Heart left ventricle (tissue), 16 donors: ENCODE measurements at regions not wholly inside any gene's neighbourhood (a gene's known extent, or its start where the extent isn't known, plus 50 kb on each side); places are given as distances from the start of the nearest gene placed in this dataset.
A peak's percentile ranks its signal among the peaks of the same experiment; 100 is the strongest.

Experiments used
- ATAC-seq, 4 donors: fragments of 200-7000 bp; cut with Tn5 transposase; one replicate each; pipeline ENCODE4 v1.9.1; 2020 to 2022; ENCODE audit warnings: moderate library complexity in 4 of 4, mild to moderate bottlenecking in 3 of 4, moderate number of reproducible peaks in 1 of 4
- DNase-seq, 5 donors: peaks; one replicate each; pipeline ENCODE4 v3.0.0-alpha.2; 2020
- H3K27ac ChIP-seq, 12 donors: fragments of 200-600 bp; sonication (generic) in 4 of 12; one replicate each; pipeline versions ENCODE4 v1.5.0 to v1.8.0; 2016 to 2022; ENCODE audit warnings: mild to moderate bottlenecking in 2 of 12
- H3K27me3 ChIP-seq, 9 donors: fragments of 200-600 bp; sonication (generic) in 2 of 9; one replicate each; pipeline versions ENCODE4 v1.5.1 to v1.8.0; 2016 to 2022; ENCODE audit warnings: mild to moderate bottlenecking in 3 of 9
- H3K36me3 ChIP-seq, 9 donors: fragments of 200-600 bp; sonication (generic) in 2 of 9; one replicate each; pipeline versions ENCODE4 v1.5.0 to v1.8.0; 2018 to 2022; ENCODE audit warnings: mild to moderate bottlenecking in 2 of 9
- H3K4me1 ChIP-seq, 12 donors: fragments of 200-600 bp; sonication (generic) in 4 of 12; one replicate each; pipeline versions ENCODE4 v1.5.0 to v1.8.0; 2016 to 2022; ENCODE audit warnings: mild to moderate bottlenecking in 3 of 12
- H3K4me3 ChIP-seq, 12 donors: fragments of 200-600 bp; sonication (generic) in 4 of 12; one replicate each; pipeline versions ENCODE4 v1.5.0 to v1.8.0; 2017 to 2022; ENCODE audit warnings: mild to moderate bottlenecking in 9 of 12, moderate library complexity in 4 of 12
- H3K9me3 ChIP-seq, 12 donors: fragments of 200-600 bp; sonication (generic) in 4 of 12; one replicate each; pipeline versions ENCODE4 v1.5.0 to v1.8.0; 2016 to 2022; ENCODE audit warnings: mild to moderate bottlenecking in 1 of 12
- POLR2A ChIP-seq, 2 donors: fragments of 450-650 bp; IDR thresholded peaks; one replicate each; pipeline ENCODE4 v1.6.1; 2017; ENCODE audit warnings: antibody characterized with exemption in 2 of 2, mild to moderate bottlenecking in 2 of 2, moderate library complexity in 2 of 2
- WGBS, 4 donors: extraction: QIAGEN DNeasy Blood & Tissue Kit in 2 of 4; methylation state at CpG; one replicate each; pipeline versions ENCODE4 v1.1.5 to v1.1.7; 2013 to 2018; 5-methylcytosine and 5-hydroxymethylcytosine counted together
- intact Hi-C, 10 donors: fragments of 100-400 bp; cut with DNase I; formaldehyde crosslinking; loops; one replicate each; pipeline versions ENCODE4 v1.11.1 to v1.14.2; 2022
- TF ChIP-seq, protein P1 (sequence below), 12 donors: fragments of 200-600 bp; sonication (generic) in 4 of 12; IDR thresholded peaks; one replicate each; pipeline versions ENCODE4 v1.5.0 to v1.8.0; 2018 to 2022; ENCODE audit warnings: antibody characterized with exemption in 12 of 12, mild to moderate bottlenecking in 5 of 12
- donor health status: ischemic (EF 13 %, LVEDD 7.1; RV severe dilation, severe dysfunction).
- donor health status: healthy with polysubstance abuse.
- donor health status: DM: no; HTN: yes; CAD: no.
- donor health status: DM: no; HTN: no; CAD: no.
- donor health status: ischemic (EF 25% LVEDD 6.9; RV normal size, moderate dysfunction).
- donor health status: ischemic (EF 25% LVEDD 5.7; RV mildly dilated, moderate dysfunction).
- donor health status: healthy.
- donor health status: DM: yes; HTN: yes; CAD: no.
- donor health status: ischemic (EF 35%, LVEDD 5.7; RV mildly dilated, moderate dysfunction).
- donor health status: nonischemic (EF 11% LVEDD 7.7; RV severe dilation, severe dysfunction).
- donor health status: DM: yes; HTN: yes; CAD: no.
- donor health status: PGD.
- donor health status: ischemic (EF 29% LVEDD 5.4; RV normal size, mild dysfunction).
- donor health status: nonischemic (EF 23%, LVEDD 6.1; RV moderate dilation, normal function).

DNA sequence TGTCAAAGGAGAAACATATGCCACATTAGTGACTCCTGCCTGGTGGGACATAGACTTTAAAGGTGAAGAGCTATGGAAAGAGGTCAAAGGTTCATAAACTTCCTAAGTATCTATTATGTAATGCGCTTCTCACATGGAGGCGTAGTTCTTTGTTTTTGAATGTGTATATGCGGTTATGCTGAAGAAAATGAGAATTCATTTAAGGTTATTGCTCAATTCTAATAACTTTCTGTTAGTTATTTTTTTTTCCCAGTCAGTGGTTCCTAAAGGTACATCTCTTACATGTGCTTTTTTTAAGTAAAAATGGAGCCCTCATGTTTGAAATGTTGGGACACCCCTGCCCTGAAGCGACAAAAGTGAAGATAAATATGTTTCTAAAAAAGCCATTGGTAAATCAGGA lies 156.2 kb downstream of the SPATA31D1 start:
- no peak overlapping the region for H3K4me3 ChIP-seq
- H3K4me1 ChIP-seq = peaks cover 0 to 4% (median 0%) of the 10 kb centered on the region in 12 donors
- H3K27me3 ChIP-seq = no peaks in the 10 kb centered on the region
- no peak for ATAC-seq
- intact Hi-C loops = no loop called here
- H3K27ac ChIP-seq = no peak overlapping the region
- no peak for TF ChIP-seq POLR2A (IDR thresholded peaks at IDR 0.05)
- H3K36me3 ChIP-seq = no peaks in the 10 kb centered on the region
- 95 to 98% (median 98%) methylated on average over 4 of the region's 4 CpGs for WGBS, 4 donors
- no peak for DNase-seq
- H3K9me3 ChIP-seq = no peaks in the 10 kb centered on the region

DNA sequence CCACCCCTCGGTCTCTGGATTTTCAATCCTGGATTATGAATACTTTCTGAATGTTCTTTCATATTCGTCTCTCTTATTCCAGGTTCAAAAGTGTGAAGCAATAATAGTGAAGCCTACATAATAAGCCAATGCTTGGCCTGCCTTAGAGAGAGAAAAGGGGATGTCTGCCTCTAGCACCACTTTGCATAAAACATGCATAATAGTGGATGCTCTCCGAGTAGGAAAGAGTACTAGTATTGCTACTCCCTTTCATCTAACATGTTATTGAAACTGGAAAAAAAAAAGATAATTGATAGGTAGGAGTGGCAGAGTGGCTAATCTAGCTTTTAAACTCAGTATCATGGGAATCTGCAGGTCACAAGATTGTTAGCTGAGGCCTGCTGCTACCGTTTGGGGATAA lies 158.1 kb downstream of the SPATA31D1 start:
- no peak for DNase-seq
- Histone ChIP-seq H3K27me3 (no peaks in the 10 kb centered on the region), H3K36me3 (no peaks in the 10 kb centered on the region), H3K4me1 (peaks cover 0 to 4% (median 0%) of the 10 kb centered on the region in 12 donors), H3K27ac (no peak overlapping the region), H3K9me3 (no peaks in the 10 kb centered on the region), H3K4me3 (no peak overlapping the region)
- 76 to 83% (median 78%) methylated on average over 4 of the region's 4 CpGs for WGBS, 4 donors
- intact Hi-C loops = no loop called here
- TF ChIP-seq, protein P1, sequence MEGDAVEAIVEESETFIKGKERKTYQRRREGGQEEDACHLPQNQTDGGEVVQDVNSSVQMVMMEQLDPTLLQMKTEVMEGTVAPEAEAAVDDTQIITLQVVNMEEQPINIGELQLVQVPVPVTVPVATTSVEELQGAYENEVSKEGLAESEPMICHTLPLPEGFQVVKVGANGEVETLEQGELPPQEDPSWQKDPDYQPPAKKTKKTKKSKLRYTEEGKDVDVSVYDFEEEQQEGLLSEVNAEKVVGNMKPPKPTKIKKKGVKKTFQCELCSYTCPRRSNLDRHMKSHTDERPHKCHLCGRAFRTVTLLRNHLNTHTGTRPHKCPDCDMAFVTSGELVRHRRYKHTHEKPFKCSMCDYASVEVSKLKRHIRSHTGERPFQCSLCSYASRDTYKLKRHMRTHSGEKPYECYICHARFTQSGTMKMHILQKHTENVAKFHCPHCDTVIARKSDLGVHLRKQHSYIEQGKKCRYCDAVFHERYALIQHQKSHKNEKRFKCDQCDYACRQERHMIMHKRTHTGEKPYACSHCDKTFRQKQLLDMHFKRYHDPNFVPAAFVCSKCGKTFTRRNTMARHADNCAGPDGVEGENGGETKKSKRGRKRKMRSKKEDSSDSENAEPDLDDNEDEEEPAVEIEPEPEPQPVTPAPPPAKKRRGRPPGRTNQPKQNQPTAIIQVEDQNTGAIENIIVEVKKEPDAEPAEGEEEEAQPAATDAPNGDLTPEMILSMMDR (IDR thresholded peaks at IDR 0.05) = no peak
- no peak for TF ChIP-seq POLR2A (IDR thresholded peaks at IDR 0.05)
- no peak for ATAC-seq

DNA sequence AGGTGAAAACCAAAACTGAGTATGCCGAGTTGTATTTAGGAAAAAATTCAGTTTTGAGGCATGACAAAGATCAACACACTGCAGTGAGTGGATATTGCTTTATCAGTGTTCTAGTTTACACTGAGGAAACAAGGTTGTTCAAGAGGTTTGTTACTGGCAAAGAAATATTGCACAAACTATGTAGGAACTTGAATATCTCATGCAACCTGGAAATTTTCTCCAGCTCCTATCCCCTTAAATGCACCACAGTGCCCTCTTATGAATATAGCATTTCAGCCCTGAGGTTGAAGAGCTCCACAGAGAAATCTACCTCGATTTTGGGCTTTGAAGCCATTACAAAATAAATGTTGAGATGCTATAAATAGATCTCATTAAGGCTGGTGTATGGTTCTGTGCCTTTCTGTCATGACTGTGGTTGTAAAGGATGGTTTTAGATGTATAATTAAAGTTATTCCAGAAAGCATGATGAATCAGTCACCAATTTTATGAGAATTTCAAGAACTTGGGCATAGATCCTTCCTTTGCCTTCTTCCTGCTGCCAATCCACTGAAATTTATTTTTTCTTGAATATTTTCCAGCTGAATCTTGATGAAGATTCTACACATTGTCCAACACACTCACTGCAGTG lies 159.3 kb downstream of the SPATA31D1 start:
- H3K27ac ChIP-seq = no peak overlapping the region
- WGBS, 4 donors = 52 to 62% (median 56%) methylated on average over 2 of the region's 2 CpGs
- ATAC-seq (no peak), DNase-seq (no peak)
- peaks cover 0 to 4% (median 0%) of the 10 kb centered on the region in 12 donors for H3K4me1 ChIP-seq
- no peak for TF ChIP-seq POLR2A (IDR thresholded peaks at IDR 0.05)
- TF ChIP-seq, protein P1 (IDR thresholded peaks at IDR 0.05) = no peak
- H3K36me3 ChIP-seq = no peaks in the 10 kb centered on the region
- intact Hi-C loops = no loop called here
- no peaks in the 10 kb centered on the region for H3K27me3 ChIP-seq
- no peaks in the 10 kb centered on the region for H3K9me3 ChIP-seq
- H3K4me3 ChIP-seq = no peak overlapping the region

DNA sequence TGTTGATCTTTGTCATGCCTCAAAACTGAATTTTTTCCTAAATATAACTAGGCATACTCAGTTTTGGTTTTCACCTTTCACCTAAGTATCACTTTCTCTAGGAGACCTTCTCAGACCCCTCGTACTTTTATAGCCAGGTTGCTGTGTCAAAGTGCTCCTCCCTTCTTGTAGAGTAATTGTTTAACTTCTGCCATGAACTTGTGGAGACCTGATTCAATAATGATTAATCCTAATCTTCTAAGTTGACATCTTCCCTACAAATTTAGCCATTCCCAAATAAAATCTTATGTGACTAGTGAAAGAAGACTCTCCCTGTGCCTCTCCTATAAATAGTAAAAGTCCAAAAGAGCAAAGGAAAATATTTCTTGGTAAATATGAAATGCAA lies 159.8 kb downstream of the SPATA31D1 start:
- no peak overlapping the region for H3K4me3 ChIP-seq
- H3K9me3 ChIP-seq = no peaks in the 10 kb centered on the region
- no peaks in the 10 kb centered on the region for H3K27me3 ChIP-seq
- TF ChIP-seq POLR2A (IDR thresholded peaks at IDR 0.05) = no peak
- TF ChIP-seq, protein P1 (IDR thresholded peaks at IDR 0.05) = no peak
- no peak for ATAC-seq
- WGBS, 4 donors = 84 to 94% (median 85%) methylated on average over 1 of the region's 1 CpG
- no peak for DNase-seq
- peaks cover 0 to 4% (median 0%) of the 10 kb centered on the region in 12 donors for H3K4me1 ChIP-seq
- H3K36me3 ChIP-seq = no peaks in the 10 kb centered on the region
- intact Hi-C loops = no loop called here
- H3K27ac ChIP-seq = no peak overlapping the region

DNA sequence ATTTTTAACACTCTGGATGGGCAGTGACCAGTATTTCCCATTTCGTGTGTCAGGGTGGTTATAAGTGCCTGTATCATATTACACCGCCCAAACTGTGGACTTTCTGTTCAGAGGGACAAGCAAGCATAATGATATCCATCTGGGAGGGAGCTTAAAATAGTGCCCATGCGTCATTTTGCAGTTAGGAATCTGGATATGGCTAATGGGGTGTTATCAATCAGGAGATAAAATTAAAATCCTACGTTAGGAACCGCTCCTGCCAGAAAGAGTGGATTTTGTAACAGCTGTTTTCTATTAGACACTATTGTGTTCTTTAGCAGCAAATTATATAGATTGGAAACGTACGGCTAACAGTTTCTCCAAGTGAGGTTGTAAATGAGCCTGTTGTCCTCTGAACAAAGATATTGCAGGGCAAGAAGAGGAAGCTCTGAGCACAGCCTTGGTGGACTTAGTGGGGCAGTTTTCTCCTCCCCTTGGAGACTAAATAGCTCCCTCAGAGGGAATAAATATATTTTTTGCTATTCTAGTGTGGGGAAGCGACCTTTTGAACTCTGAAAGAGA lies 160.4 kb downstream of the SPATA31D1 start:
- Histone ChIP-seq H3K27me3 (no peaks in the 10 kb centered on the region), H3K36me3 (no peaks in the 10 kb centered on the region), H3K4me3 (no peak overlapping the region), H3K9me3 (no peaks in the 10 kb centered on the region), H3K27ac (no peak overlapping the region), H3K4me1 (peaks cover 0 to 4% (median 0%) of the 10 kb centered on the region in 12 donors)
- ATAC-seq (peak in 1 of 4 donors; percentile 64), DNase-seq (no peak)
- TF ChIP-seq, protein P1 (IDR thresholded peaks at IDR 0.05) = no peak
- TF ChIP-seq POLR2A (IDR thresholded peaks at IDR 0.05) = no peak
- WGBS, 4 donors = 37 to 47% (median 41%) methylated on average over 8 of the region's 8 CpGs
- intact Hi-C loops = no loop called here
